Muscle layer of duodenum (tissue), 2 donors: ENCODE measurements at regions not wholly inside any gene's neighbourhood (a gene's known extent, or its start where the extent isn't known, plus 50 kb on each side); places are given as distances from the start of the nearest gene placed in this dataset.

Experiments used
- H3K27ac ChIP-seq: one replicate; pipeline ENCODE4 v1.7.0; 2013; ENCODE audit warnings: mild to moderate bottlenecking, low read length
- H3K27me3 ChIP-seq: one replicate; pipeline ENCODE4 v1.7.0; 2013; ENCODE audit warnings: low read depth, mild to moderate bottlenecking, control low read depth, low read length
- H3K36me3 ChIP-seq, 2 donors: one replicate each; pipeline ENCODE4 v1.7.0; 2013; ENCODE audit warnings: low read length in 2 of 2, control low read depth in 1 of 2, mild to moderate bottlenecking in 1 of 2; ENCODE audit not compliant: insufficient read depth in 2 of 2, control insufficient read depth in 1 of 2
- H3K4me1 ChIP-seq, 2 donors: one replicate each; pipeline ENCODE4 v1.7.0; 2013; ENCODE audit warnings: low read length in 2 of 2, mild to moderate bottlenecking in 2 of 2, control low read depth in 1 of 2, moderate library complexity in 1 of 2; ENCODE audit not compliant: insufficient read depth in 2 of 2, control insufficient read depth in 1 of 2
- H3K4me3 ChIP-seq, 2 donors: one replicate each; pipeline ENCODE4 v1.7.0; 2013; ENCODE audit warnings: low read length in 2 of 2, low read depth in 1 of 2, mild to moderate bottlenecking in 1 of 2
- H3K9me3 ChIP-seq, 2 donors: one replicate each; pipeline ENCODE4 v1.7.0; 2013; ENCODE audit warnings: low read length in 2 of 2, control low read depth in 1 of 2, mild to moderate bottlenecking in 1 of 2; ENCODE audit not compliant: control insufficient read depth in 1 of 2
- donor health status: healthy.

DNA sequence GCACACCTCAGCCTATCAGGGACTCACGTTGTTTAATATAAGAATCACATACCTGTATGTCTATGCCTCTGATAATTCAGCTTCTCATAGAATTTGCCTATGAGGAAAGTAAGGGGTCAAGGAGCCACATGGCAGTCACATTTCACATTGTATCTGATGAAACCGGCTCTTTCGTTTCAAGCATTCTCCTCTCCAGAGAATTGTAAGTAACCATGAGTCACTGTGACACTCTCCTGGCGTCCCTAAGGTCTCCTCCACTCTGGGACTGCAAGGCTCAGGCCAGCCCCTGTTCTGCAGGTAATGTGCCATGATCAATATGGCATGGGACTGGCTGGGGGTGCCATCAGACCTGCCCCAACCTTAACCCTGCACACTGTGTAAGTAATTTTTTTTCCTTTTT, 503.3 kb downstream of the COG6 start:
- Histone ChIP-seq H3K9me3 (no peaks in the 10 kb centered on the region), H3K4me1 (no peaks in the 10 kb centered on the region), H3K27ac (no peak overlapping the region), H3K4me3 (no peak overlapping the region), H3K36me3 (no peaks in the 10 kb centered on the region), H3K27me3 (no peaks in the 10 kb centered on the region)

- Histone ChIP-seq H3K36me3 (no peaks in the 10 kb centered on the region), H3K4me3 (no peak overlapping the region), H3K27ac (no peak overlapping the region), H3K27me3 (no peaks in the 10 kb centered on the region), H3K9me3 (no peaks in the 10 kb centered on the region), H3K4me1 (no peaks in the 10 kb centered on the region)
These were observed 504.3 kb downstream of the COG6 start for GRCh38 chr13:40159736-40160135.

- H3K9me3 ChIP-seq: no peaks in the 10 kb centered on the region
- H3K27ac ChIP-seq: no peak overlapping the region
- H3K27me3 ChIP-seq: no peaks in the 10 kb centered on the region
- H3K4me3 ChIP-seq: no peak overlapping the region
- no peaks in the 10 kb centered on the region for H3K4me1 ChIP-seq
- H3K36me3 ChIP-seq: no peaks in the 10 kb centered on the region
These were observed 505.3 kb downstream of the COG6 start for GRCh38 chr13:40160618-40161350.

DNA sequence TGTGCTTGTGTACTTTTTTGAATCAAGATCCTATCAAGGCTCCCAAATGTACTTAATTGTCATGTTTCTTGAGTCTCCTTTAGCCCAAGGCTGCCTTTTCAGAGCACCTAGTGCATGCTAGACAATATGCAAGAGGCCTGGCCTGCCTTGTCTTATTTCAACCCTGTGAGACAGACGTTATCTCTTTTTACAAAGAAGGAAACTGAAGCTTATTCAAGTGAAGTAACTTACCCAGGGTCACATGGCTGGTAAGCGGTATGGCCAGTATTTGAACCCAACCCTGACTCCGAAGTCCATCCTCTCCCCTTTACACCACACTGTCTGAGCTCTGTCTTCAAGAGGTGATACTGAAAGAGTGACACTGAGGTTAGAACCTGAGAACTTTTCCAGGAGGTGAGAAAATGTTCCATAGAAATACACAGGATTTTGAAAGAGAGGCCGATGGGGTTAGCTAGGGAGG, 505.1 kb downstream of the FOXO1 start:
- no peak overlapping the region for H3K27ac ChIP-seq
- H3K36me3 ChIP-seq: no peaks in the 10 kb centered on the region
- no peak overlapping the region for H3K4me3 ChIP-seq
- H3K9me3 ChIP-seq: no peaks in the 10 kb centered on the region
- no peaks in the 10 kb centered on the region for H3K27me3 ChIP-seq
- H3K4me1 ChIP-seq: no peaks in the 10 kb centered on the region

GRCh38 chr13:40161931-40162330, 504.5 kb downstream of the FOXO1 start:
- no peaks in the 10 kb centered on the region for H3K27me3 ChIP-seq
- H3K4me1 ChIP-seq: no peaks in the 10 kb centered on the region
- H3K36me3 ChIP-seq: no peaks in the 10 kb centered on the region
- H3K9me3 ChIP-seq: no peaks in the 10 kb centered on the region
- no peak overlapping the region for H3K4me3 ChIP-seq
- no peak overlapping the region for H3K27ac ChIP-seq

GRCh38 chr13:40163066-40164000, 503.1 kb downstream of the FOXO1 start:
- no peaks in the 10 kb centered on the region for H3K27me3 ChIP-seq
- no peaks in the 10 kb centered on the region for H3K36me3 ChIP-seq
- no peak overlapping the region for H3K27ac ChIP-seq
- H3K9me3 ChIP-seq: no peaks in the 10 kb centered on the region
- H3K4me1 ChIP-seq: no peaks in the 10 kb centered on the region
- H3K4me3 ChIP-seq: no peak overlapping the region

DNA sequence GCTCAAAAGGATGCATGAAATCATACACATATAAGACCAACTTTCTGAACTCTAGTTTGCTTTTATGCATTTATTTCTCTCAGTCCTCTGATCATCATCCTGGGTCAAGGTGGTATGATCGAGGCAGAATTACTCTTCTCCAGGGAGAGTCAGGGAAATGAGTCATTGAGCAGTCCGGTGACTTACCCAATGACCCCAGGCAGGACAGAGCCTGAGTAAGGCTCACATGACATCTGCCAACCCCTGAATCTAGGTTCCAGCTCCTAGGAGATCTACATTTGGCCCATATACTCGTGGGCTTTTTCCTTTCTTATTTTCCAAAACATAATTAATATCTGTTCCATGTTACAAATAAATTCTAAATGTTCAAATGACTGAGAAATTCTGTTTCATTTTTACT, 502.3 kb downstream of the FOXO1 start:
- no peaks in the 10 kb centered on the region for H3K9me3 ChIP-seq
- H3K27ac ChIP-seq: no peak overlapping the region
- H3K27me3 ChIP-seq: no peaks in the 10 kb centered on the region
- no peak overlapping the region for H3K4me3 ChIP-seq
- no peaks in the 10 kb centered on the region for H3K36me3 ChIP-seq
- no peaks in the 10 kb centered on the region for H3K4me1 ChIP-seq

- Histone ChIP-seq H3K4me1 (no peaks in the 10 kb centered on the region), H3K36me3 (no peaks in the 10 kb centered on the region), H3K27ac (no peak overlapping the region), H3K9me3 (no peaks in the 10 kb centered on the region), H3K27me3 (no peaks in the 10 kb centered on the region), H3K4me3 (no peak overlapping the region)
These were observed 501.0 kb downstream of the FOXO1 start for GRCh38 chr13:40165316-40165932.

- Histone ChIP-seq H3K36me3 (no peaks in the 10 kb centered on the region), H3K4me3 (no peak overlapping the region), H3K9me3 (no peaks in the 10 kb centered on the region), H3K27ac (no peak overlapping the region), H3K27me3 (peaks cover under 1% of the 10 kb centered on the region), H3K4me1 (no peaks in the 10 kb centered on the region)
These were observed 499.1 kb downstream of the FOXO1 start for GRCh38 chr13:40167327-40167726.

DNA sequence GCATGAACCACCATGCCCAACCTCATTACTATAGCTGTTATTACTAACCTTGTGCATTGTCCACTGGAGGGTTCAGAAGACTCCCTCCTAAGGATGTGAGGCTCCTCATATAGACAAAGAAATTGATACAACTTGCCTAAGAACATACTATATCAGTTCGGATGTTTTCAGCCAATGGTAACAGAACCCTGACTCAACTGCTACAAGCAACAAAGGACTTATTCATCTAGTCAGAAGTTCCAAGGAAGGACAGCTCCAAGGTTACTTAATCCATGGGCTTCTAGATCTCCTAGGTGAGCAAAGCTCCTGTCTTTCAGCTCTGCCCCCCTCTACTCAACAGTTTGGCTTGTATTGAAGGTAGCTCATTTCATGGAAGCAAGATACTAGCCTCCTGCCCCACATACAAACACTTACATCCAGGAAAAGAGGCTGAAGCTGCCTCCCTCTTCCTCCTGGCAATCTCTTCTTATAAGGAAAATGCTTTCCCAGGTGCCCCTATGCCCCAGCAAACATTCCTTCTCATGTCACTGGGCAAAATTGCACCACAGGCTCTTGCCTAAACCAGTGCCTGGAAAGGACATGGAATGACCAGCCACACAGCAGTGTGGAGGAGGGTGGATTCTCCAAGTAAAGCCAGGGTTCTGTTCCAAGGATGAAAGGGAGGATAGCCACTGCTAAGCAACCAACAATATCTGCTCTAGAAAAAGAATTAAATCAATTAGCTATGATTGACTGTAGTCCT, 497.8 kb downstream of the FOXO1 start:
- H3K27ac ChIP-seq: no peak overlapping the region
- no peaks in the 10 kb centered on the region for H3K4me1 ChIP-seq
- peaks cover 7% of the 10 kb centered on the region for H3K27me3 ChIP-seq
- no peaks in the 10 kb centered on the region for H3K9me3 ChIP-seq
- H3K4me3 ChIP-seq: no peak overlapping the region
- no peaks in the 10 kb centered on the region for H3K36me3 ChIP-seq

DNA sequence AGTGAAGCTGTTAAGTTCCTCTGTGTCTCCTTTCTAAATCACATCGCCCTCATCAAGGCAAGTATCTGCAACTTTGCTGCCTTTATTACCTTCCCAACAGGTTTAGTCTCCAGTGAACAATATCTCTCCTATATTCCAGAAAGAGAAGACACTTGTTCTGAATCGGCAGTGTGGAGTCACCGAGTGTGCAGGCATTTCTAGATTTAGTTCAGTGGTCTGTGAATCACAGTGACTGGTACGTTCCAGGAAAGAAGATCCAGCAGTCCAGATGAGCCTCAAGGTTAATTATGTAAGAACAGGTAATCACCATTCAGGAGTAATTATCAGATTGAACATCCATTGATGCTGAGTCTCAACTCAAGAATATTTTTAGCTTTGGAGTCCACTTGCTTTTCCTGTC, 497.0 kb downstream of the FOXO1 start:
- no peaks in the 10 kb centered on the region for H3K9me3 ChIP-seq
- H3K4me1 ChIP-seq: no peaks in the 10 kb centered on the region
- H3K27ac ChIP-seq: no peak overlapping the region
- H3K36me3 ChIP-seq: no peaks in the 10 kb centered on the region
- H3K27me3 ChIP-seq: peaks cover 7% of the 10 kb centered on the region
- H3K4me3 ChIP-seq: no peak overlapping the region
